22Rv1 (cell line): ENCODE measurements at regions not wholly inside any gene's neighbourhood (a gene's known extent, or its start where the extent isn't known, plus 50 kb on each side); places are given as distances from the start of the nearest gene placed in this dataset.

Experiments
- ZFX ChIP-seq: fragments of 450-650 bp; IDR thresholded peaks from 2 replicates; pipeline ENCODE4 v1.6.1; 2017; ENCODE audit warnings: antibody characterized with exemption, borderline replicate concordance
- TF ChIP-seq, protein P1 (sequence below): fragments of 450-650 bp; IDR thresholded peaks from 2 replicates; pipeline ENCODE4 v1.5.1; 2017; ENCODE audit warnings: mild to moderate bottlenecking

- TF ChIP-seq, protein P1, sequence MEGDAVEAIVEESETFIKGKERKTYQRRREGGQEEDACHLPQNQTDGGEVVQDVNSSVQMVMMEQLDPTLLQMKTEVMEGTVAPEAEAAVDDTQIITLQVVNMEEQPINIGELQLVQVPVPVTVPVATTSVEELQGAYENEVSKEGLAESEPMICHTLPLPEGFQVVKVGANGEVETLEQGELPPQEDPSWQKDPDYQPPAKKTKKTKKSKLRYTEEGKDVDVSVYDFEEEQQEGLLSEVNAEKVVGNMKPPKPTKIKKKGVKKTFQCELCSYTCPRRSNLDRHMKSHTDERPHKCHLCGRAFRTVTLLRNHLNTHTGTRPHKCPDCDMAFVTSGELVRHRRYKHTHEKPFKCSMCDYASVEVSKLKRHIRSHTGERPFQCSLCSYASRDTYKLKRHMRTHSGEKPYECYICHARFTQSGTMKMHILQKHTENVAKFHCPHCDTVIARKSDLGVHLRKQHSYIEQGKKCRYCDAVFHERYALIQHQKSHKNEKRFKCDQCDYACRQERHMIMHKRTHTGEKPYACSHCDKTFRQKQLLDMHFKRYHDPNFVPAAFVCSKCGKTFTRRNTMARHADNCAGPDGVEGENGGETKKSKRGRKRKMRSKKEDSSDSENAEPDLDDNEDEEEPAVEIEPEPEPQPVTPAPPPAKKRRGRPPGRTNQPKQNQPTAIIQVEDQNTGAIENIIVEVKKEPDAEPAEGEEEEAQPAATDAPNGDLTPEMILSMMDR: no peak
- TF ChIP-seq ZFX: no peak
These were observed 589.6 kb upstream of the FAM98A start for GRCh38 chr2:34188464-34189303.
